GM18519 (cell line): ENCODE measurements at regions not wholly inside any gene's neighbourhood (a gene's known extent, or its start where the extent isn't known, plus 50 kb on each side); places are given as distances from the start of the nearest gene placed in this dataset.
"Not testable (repeated sequence)": the region's sequence is repeated elsewhere in the genome, so short reads cannot be mapped to it uniquely, and the experiment has no call there.

Source experiments
- ATAC-seq: cut with Tn5 transposase; IDR thresholded peaks from one replicate; pipeline ENCODE4 v1.9.1; 2021; ENCODE audit warnings: mild to moderate bottlenecking, moderate library complexity; ENCODE audit not compliant: unreplicated experiment, low FRiP score

GRCh38 chr15:46080016-46080415 is 445.2 kb downstream of the SQOR start:
- no peak for ATAC-seq

DNA sequence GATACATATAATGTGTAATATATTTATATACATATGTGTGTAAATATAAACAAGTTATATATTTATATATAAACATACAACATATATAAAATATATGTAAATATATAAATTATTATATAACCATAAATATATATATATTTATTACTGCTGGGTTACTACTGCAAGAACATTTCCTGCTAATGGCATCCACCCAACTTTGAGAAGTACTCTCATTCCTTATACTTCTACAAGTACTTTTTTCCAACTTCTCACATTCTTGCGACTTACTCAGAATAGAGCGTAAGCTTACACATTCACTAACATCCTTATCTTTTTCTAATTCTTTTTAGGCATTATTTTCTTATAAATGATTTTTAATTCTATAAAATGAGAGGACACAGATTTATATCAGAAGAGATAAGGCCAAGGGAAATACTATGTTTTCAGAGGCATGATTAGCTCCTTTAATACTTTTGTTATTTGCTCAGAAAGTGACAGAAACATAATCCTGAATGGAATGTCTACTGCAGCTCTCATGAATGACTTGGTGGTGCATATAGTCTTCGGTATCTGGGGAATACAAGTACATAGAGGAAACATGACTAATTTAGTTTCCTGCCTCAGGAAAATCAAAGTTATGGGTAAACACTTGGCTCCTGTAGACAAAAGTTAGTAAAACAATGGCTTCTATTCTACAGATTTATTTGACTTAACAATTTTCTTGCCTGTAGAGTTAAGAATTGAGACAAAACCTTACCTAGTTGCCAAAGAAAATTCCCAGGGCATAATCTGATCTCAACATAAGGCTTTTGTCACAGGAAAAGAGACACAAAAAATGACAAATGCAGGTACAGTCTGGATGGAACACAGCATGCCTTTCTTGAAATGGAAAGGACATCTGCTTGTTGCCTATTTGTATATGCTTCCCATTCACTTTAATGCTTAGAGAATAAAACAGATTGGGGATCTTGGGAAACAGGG is 453.9 kb downstream of the SQOR start:
- ATAC-seq = no peak

- ATAC-seq = no peak
Measured at GRCh38 chr15:46089467-46089935, 454.7 kb downstream of the SQOR start.

- ATAC-seq = no peak
Measured at GRCh38 chr15:46091860-46092450, 457.1 kb downstream of the SQOR start.

DNA sequence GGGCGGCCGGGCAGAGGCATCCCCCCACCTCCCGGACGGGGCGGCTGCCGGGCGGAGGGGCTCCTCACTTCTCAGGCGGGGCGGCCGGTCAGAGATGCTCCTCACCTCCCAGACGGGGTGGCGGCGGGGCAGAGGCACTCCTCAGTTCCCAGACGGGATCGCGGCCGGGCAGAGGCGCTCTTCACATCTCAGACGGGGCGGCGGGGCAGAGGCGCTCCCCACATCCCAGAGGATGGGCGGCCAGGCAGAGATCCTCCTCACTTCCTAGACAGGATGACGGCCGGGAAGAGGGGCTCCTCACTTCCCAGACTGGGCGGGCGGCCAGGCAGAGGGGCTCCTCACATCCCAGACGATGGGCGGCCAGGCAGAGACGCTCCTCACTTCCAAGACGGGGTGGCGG is 463.2 kb downstream of the SQOR start:
- not testable (repeated sequence) for ATAC-seq

DNA sequence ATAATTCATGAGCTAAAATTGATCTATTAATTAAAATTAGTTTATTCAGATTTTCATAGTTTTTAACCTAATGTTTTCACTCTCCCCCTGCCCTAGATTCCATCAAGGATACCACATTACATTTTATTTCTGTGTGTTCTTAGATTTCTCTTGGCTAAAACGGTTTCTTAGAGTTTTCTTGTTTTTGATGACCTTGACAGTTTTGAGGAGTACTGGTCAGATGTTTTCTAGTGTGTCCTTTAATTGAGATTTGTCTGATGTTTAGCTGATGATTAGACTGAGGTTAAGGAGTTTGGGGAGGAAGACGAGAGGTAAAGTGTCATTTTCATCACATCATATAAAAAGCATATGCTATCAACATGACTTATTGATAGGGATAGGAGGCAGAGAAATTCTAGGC is 475.9 kb downstream of the SQOR start:
- no peak for ATAC-seq

DNA sequence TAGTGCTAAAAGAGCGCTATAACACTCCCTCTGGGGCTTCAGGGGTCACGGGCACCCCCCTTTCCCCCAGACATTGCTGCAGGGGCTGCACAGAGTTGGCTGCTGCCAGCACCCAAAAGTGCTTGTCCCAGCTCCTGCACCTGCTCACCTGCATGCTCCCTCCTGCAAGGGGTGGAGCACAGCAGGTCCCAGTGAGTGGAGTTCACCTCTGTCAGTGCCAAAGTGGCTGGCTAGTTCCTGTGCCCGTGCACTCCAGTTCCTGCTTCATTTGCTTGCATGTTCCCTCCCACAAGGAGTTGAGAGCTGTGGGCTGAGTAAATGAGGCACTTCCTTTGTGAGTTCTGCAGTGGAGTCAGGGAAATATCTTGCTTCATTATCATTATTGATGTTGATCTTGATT is 476.9 kb downstream of the SQOR start:
- no peak for ATAC-seq

DNA sequence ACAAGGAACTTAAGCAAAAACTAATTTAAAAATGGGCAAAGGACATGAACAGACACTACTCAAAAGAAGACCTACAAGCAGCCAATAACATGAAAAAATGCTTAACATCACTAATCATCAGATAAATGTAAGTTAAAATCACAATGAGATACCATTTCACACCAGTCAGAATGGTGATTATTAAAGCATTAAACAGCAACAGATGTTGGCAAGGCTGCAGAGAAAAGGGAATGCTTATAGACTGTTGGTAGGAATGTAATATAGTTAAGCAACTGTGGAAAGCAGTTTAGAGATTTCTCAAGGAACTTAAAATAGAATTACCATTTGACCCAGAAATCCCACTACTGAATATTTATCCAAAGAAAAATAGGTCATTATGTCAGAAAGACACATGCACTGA is 482.2 kb downstream of the SQOR start:
- ATAC-seq = no peak

DNA sequence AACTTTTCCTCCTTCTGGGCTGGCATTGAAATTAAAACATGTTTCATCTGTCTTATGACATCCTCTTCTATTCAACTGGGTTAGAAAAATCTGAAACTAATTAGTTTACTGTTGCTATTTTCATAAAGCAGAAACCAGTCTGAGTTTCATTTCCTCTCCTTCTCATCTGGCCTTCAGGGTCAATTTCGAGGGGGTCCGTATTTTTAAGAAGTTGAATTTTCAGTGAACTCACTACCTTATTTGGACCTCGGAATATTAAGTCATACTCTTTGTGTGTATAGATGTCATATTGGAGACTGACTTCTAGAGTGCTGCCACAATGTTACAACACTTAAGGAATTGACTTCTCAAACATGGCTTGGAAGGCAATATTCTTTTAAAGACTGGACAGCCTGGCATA is 485.9 kb downstream of the SQOR start:
- no peak for ATAC-seq

GRCh38 chr15:46121441-46121840 is 486.6 kb downstream of the SQOR start:
- ATAC-seq = no peak

DNA sequence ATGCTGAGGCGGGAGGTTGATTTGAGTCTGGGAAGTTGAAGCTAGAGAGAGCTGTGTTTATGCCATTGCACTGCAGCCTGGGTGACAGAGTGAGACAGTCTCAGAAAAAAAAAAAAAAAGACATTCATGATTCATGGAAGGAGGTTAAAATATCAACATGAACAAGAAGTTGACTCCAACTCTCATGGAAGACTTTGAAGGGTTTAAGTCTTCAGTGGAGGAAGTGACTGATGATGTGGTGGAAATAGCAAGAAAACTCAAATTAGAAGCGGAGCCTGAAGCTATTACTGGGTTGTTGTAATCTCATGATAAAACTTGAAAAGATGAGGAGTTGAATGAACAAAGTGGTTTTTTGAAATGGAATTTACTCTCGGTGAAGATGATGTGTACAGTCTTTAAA is 491.8 kb downstream of the SQOR start:
- ATAC-seq = no peak

DNA sequence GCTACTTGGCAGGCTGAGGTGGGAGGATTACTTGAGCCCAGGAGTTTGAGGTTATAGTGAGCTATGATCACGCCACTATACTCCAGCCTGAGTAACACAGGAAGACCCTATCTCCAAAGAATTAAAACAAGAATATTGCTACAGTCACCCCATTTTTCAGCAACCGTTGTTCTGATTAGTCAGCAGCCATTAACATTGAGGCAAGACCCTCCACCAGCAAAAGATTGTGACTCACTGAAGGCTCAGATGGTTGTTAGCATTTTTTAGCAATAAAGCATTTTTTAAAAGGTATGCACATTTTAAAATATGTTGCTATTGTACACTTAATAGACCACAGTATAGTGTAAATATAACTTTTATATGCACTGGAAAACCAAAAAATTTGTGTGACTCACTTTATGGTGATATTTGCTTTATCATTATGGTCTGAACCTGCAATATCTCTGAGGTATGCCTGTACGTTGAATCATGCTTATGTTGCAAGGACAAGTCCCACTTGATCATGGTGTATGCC is 492.6 kb downstream of the SQOR start:
- ATAC-seq = no peak

- ATAC-seq = no peak
Measured at GRCh38 chr15:46129145-46129544, 494.3 kb downstream of the SQOR start.

GRCh38 chr15:46131876-46132275 is 497.0 kb downstream of the SQOR start:
- no peak for ATAC-seq

DNA sequence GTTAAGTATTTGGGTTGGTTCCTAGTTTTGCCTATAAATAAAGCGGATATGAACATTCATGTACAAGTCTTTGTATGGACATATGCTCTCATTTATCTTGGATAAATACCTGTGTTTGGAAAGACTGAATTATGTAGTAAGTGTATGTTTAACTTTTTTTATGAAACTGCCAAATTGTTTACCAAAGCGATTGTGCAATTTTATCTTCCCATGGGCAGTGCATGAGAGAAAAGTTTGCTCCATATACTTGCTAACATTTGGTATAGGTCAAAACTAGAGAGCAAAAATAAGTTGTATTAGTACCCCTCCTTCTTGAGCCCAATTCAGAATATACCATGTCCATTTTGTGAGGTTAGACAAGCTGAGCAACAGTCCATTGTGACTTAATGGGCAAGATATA is 502.6 kb downstream of the SQOR start:
- ATAC-seq = no peak

- ATAC-seq = no peak
Measured at GRCh38 chr15:46146002-46146401, 511.2 kb downstream of the SQOR start.

GRCh38 chr15:46146915-46147314 is 512.1 kb downstream of the SQOR start:
- no peak for ATAC-seq

DNA sequence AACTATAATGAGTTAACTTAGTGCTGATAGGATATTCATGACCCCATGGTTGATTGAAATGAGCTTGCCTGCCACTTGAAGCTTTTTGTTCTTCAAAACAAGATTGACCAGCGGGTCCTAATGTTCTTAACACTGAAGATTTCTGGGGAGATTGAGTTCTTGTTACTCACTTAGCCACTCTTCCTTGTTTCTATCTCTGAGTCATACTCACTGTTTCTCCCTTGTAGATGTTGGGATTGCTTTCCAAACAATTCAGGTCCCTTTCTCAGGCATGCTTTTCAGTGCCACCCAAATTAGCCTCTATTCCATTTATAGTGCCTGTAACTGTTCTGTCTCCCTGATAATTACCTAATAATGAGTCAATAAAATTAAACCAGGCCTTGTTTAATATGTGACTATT is 517.0 kb downstream of the SQOR start:
- ATAC-seq = no peak

DNA sequence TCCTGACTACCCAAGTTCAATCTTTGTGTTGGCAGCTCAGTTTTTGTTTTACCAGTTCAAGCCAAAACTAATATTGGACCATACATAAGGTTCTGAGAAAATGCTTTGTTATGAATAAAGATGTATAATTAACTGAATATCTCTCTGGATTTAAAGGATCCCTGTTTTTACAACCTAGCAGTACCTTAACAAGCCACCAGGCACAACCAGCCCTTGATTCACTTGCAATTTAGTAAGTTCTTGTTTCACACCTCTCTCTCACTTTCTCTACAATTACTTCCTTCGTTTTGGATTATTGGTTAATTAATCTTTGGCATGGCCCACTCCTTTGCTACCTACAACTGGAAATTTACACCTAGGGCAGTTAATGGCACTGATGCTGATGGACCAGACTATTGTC is 531.9 kb downstream of the SQOR start:
- no peak for ATAC-seq

DNA sequence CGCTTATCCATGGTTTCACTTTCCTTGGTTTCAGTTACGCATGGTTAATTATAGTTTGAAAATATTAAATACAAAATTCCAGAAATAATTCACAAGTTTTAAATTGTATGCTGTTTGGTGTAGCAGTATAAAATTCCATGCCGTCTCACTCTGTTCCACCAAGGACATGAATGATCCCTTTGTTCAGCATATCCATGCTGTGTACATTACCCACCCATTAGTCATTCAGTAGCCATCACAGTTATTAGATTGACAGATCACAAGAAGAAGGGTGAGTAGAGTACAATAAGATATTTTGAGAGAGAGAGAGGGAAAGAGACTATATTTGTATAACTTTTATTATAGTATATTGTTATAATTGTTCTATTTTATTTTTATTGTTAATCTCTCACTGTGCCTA is 535.5 kb downstream of the SQOR start:
- ATAC-seq = no peak

DNA sequence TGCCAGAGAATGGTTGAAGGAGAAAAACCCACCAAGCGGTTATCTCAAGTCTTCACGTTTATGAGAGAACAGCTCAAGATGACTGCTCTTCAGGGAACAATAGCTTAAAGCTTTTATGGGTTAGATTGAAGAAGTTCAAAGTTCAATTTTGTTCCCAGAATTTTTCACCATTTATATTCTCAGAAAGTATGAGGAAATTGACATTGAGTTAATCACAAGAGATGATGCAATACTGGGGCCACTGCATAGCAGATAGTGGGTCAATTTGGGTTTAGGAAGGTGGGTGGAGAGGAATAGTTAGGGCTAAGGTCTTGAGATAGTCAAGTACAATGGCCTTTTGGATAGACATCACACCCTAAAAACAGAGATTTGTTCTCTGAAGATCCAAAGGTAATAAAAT is 539.3 kb downstream of the SQOR start:
- ATAC-seq = no peak

- no peak for ATAC-seq
Measured at GRCh38 chr15:46177219-46177618, 542.4 kb downstream of the SQOR start.
